ENCODE measurements at regions not wholly inside any gene's neighbourhood (a gene's known extent, or its start where the extent isn't known, plus 50 kb on each side); places are given as distances from the start of the nearest gene placed in this dataset.

DNA sequence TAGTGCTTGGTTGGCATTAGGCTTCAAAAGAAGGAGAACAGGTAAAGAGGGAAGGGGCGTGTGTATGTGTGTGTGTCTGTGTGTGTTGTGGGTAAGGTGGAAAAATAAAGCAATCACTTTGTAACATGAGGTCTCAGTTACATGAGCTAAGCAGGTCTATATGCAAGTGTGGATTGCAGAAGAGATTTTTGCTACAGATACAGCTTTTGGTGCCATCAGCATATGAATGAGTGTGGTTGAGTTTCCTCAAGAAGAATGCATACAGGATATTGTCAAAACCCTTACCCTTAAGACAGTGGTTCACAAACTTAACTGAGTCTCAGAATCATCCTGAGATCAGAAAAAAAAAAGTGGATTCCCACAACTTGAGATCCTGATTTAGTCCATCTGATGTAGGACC is 220.5 kb upstream of the HTR2C start:
- no peak for DNase-seq (ENCODE audit: extremely low read depth, insufficient read length)
- no peaks in the 10 kb centered on the region for H3K27me3 ChIP-seq (replicated peaks; ENCODE audit: control insufficient read depth, insufficient read depth, low read length)
- no peaks in the 10 kb centered on the region for H3K36me3 ChIP-seq (ENCODE audit: control insufficient read depth, insufficient read depth, low read length)
- no peak overlapping the region for H3K4me3 ChIP-seq (replicated peaks; ENCODE audit: low read depth, low read length)
- TF ChIP-seq, protein P1, sequence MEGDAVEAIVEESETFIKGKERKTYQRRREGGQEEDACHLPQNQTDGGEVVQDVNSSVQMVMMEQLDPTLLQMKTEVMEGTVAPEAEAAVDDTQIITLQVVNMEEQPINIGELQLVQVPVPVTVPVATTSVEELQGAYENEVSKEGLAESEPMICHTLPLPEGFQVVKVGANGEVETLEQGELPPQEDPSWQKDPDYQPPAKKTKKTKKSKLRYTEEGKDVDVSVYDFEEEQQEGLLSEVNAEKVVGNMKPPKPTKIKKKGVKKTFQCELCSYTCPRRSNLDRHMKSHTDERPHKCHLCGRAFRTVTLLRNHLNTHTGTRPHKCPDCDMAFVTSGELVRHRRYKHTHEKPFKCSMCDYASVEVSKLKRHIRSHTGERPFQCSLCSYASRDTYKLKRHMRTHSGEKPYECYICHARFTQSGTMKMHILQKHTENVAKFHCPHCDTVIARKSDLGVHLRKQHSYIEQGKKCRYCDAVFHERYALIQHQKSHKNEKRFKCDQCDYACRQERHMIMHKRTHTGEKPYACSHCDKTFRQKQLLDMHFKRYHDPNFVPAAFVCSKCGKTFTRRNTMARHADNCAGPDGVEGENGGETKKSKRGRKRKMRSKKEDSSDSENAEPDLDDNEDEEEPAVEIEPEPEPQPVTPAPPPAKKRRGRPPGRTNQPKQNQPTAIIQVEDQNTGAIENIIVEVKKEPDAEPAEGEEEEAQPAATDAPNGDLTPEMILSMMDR (IDR thresholded peaks at IDR 0.05; ENCODE audit: insufficient read depth, low read length, poor library complexity, severe bottlenecking) = no peak

DNA sequence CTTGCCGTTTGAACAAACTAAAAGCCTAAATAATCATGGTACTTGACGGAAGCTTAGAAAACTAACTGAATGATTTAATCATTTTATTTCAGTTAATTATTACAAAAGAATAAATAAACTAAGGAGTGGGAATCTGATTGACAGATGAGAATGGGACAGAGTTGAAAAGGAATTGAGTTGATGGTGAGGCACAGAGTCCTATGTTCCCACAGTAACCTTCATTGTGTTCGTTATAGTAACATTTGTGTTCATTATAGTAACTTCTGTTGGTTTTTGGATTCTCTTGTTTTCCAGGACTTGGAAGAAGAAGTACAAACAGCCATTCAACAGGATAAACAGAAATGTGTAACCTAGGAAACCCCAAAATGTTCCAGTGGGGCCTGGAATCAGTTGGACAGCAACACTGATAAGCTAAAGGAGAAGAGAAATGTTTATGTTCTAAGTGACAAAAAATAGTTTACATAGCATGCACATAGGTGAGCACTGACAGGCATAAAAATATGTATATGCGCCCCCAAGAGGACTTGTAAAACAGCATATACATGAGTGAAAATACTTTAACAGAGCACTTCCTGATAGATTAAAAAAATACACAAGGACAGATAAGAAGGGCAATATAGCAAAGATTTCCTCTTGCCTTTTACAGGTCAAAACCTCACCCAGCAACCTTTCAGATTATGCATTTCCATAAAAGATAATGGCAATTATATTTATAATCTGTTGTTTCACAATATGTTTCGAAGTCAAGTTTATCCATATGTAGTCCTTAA is 218.6 kb upstream of the HTR2C start:
- Histone ChIP-seq H3K36me3 (ENCODE audit: control insufficient read depth, insufficient read depth, low read length) (no peaks in the 10 kb centered on the region), H3K4me3 (replicated peaks; ENCODE audit: low read depth, low read length) (no peak overlapping the region), H3K27me3 (replicated peaks; ENCODE audit: control insufficient read depth, insufficient read depth, low read length) (no peaks in the 10 kb centered on the region)
- TF ChIP-seq, protein P1 (IDR thresholded peaks at IDR 0.05; ENCODE audit: insufficient read depth, low read length, poor library complexity, severe bottlenecking) = no peak
- no peak for DNase-seq (ENCODE audit: extremely low read depth, insufficient read length)

- Histone ChIP-seq H3K36me3 (ENCODE audit: control insufficient read depth, insufficient read depth, low read length) (no peaks in the 10 kb centered on the region), H3K27me3 (replicated peaks; ENCODE audit: control insufficient read depth, insufficient read depth, low read length) (no peaks in the 10 kb centered on the region), H3K4me3 (replicated peaks; ENCODE audit: low read depth, low read length) (no peak overlapping the region)
- TF ChIP-seq, protein P1 (IDR thresholded peaks at IDR 0.05; ENCODE audit: insufficient read depth, low read length, poor library complexity, severe bottlenecking) = no peak
- DNase-seq (ENCODE audit: extremely low read depth, insufficient read length) = no peak
Measured at GRCh38 chrX:114372937-114373336, 210.9 kb upstream of the HTR2C start.

DNA sequence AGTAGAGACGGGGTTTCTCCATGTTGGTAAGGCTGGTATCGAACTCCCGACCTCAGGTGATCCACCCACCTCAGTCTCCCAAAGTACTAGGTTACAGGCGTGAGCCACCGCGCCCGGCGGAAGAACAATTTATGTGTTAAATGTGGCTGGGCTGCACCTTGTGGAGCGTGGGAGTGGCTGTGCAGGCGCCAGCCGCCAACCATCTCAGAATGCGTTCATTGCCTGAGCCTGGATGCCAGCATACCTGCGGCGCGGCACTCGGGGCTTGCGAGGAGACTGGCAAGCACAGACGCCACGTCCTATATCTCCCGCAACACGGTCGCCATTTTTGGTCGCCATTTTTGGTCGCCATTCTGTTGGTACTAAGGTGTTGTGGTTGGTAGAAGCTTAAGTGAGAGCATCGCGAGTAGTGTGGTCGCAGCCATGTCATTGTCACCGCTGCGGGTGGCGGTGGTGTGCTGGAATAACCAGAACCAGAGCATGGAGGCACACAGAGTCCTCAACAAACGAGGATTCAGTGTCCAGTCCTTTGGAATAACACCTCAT is 193.6 kb upstream of the HTR2C start:
- DNase-seq (ENCODE audit: extremely low read depth, insufficient read length) = no peak
- no peaks in the 10 kb centered on the region for H3K27me3 ChIP-seq (replicated peaks; ENCODE audit: control insufficient read depth, insufficient read depth, low read length)
- H3K4me3 ChIP-seq (replicated peaks; ENCODE audit: low read depth, low read length) = no peak overlapping the region
- TF ChIP-seq, protein P1 (IDR thresholded peaks at IDR 0.05; ENCODE audit: insufficient read depth, low read length, poor library complexity, severe bottlenecking) = no peak
- no peaks in the 10 kb centered on the region for H3K36me3 ChIP-seq (ENCODE audit: control insufficient read depth, insufficient read depth, low read length)

All from GM06990 (cell line).